Effector memory CD4-positive, alpha-beta T cell (primary cell): ENCODE measurements at regions not wholly inside any gene's neighbourhood (a gene's known extent, or its start where the extent isn't known, plus 50 kb on each side); places are given as distances from the start of the nearest gene placed in this dataset.

Experiments used
- DNase-seq, 3 donors: peaks; one replicate each; pipeline ENCODE4 v3.0.0-alpha.2; 2020
- H3K27ac ChIP-seq: 2 replicates; pipeline ENCODE4 v1.7.0; 2013; ENCODE audit warnings: mild to moderate bottlenecking, low read length, moderate library complexity; ENCODE audit not compliant: insufficient read depth, poor library complexity, severe bottlenecking
- H3K27me3 ChIP-seq: replicated peaks from 2 replicates; pipeline ENCODE4 v1.7.0; 2013; ENCODE audit warnings: mild to moderate bottlenecking, low read length; ENCODE audit not compliant: insufficient read depth, control insufficient read depth, poor library complexity, severe bottlenecking
- H3K36me3 ChIP-seq: 2 replicates; pipeline ENCODE4 v1.7.0; 2013; ENCODE audit warnings: mild to moderate bottlenecking, low read length, moderate library complexity; ENCODE audit not compliant: control insufficient read depth, insufficient read depth
- H3K4me1 ChIP-seq: 2 replicates; pipeline ENCODE4 v1.7.0; 2013; ENCODE audit warnings: low read length, mild to moderate bottlenecking; ENCODE audit not compliant: control insufficient read depth, insufficient read depth, poor library complexity, severe bottlenecking
- H3K4me3 ChIP-seq: 2 replicates; pipeline ENCODE4 v1.7.0; 2013; ENCODE audit warnings: low read length, low read depth, mild to moderate bottlenecking; ENCODE audit not compliant: insufficient read depth, poor library complexity, severe bottlenecking
- H3K9me3 ChIP-seq: 2 replicates; pipeline ENCODE4 v1.7.0; 2013; ENCODE audit warnings: mild to moderate bottlenecking, low read length, moderate library complexity; ENCODE audit not compliant: control insufficient read depth

DNA sequence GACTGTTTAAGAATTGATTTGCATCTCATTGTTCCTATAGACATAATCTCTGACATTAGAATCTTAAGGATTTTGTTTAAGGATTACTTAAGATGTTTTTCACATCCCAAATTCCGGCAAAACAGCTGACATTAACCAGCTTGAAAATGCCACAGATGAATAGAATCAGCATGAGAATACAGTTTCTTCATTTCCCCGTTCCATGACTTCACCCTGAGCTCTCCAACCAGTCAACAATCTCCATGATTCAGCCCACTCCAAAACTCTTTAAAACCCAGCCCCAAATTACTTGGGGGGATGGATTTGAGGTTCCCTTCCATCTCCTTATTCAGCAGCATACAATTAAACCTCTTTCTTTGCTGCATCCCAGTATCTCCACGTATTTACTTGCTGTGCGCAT is 201.0 kb downstream of the LYPLAL1 start:
- no peak for DNase-seq
- Histone ChIP-seq H3K36me3 (no peaks in the 10 kb centered on the region), H3K9me3 (no peaks in the 10 kb centered on the region), H3K4me3 (no peak overlapping the region), H3K27ac (no peak overlapping the region), H3K27me3 (no peaks in the 10 kb centered on the region), H3K4me1 (no peaks in the 10 kb centered on the region)

DNA sequence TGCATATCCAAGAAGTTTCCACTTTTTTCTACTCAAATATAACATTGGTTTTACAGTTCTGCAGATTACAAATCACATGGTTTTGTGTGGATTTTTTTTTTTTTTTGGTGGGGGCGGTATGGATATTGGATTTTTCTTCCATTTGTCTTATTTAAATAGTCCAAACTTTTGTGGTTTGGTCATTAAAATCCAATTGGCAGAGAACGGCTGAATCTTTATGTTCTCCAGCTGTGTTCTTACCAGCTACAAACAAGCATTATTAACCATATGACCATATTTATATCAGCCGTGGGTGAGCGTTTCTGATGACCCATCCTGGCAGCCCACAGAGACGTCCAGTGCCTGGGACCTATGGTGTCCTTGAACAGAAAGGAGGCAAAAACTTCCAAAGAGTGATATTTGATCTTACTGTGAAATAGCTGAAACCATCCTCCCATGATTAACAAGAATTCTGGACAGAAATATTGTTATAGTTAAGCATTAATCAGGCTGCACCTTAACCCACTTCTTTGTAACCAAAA is 200.4 kb downstream of the LYPLAL1 start:
- no peak overlapping the region for H3K4me3 ChIP-seq
- DNase-seq: no peak
- no peaks in the 10 kb centered on the region for H3K9me3 ChIP-seq

DNA sequence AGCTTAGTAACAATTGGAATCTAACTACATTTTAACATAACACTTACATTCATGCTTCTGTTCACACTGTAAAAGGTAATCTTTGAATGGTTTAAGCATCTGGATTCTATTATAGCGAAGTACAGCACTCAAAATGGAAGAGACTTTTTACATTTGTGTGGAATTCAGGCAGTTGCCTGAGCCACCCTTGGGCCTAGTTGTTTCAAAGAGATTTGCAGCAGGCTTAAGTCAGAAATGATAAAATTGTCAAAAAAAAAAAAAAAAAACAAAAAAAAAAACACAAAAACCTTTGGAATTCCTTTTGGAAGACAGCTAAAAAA is 199.9 kb downstream of the LYPLAL1 start:
- no peak overlapping the region for H3K27ac ChIP-seq
- no peak overlapping the region for H3K4me3 ChIP-seq
- H3K36me3 ChIP-seq: no peaks in the 10 kb centered on the region
- H3K27me3 ChIP-seq: no peaks in the 10 kb centered on the region
- DNase-seq: no peak
- no peaks in the 10 kb centered on the region for H3K4me1 ChIP-seq
- H3K9me3 ChIP-seq: no peaks in the 10 kb centered on the region

More for the DNA sequence above, 200.4 kb downstream of the LYPLAL1 start:
- no peaks in the 10 kb centered on the region for H3K4me1 ChIP-seq
- H3K27me3 ChIP-seq: no peaks in the 10 kb centered on the region
- H3K27ac ChIP-seq: no peak overlapping the region
- H3K36me3 ChIP-seq: no peaks in the 10 kb centered on the region

DNA sequence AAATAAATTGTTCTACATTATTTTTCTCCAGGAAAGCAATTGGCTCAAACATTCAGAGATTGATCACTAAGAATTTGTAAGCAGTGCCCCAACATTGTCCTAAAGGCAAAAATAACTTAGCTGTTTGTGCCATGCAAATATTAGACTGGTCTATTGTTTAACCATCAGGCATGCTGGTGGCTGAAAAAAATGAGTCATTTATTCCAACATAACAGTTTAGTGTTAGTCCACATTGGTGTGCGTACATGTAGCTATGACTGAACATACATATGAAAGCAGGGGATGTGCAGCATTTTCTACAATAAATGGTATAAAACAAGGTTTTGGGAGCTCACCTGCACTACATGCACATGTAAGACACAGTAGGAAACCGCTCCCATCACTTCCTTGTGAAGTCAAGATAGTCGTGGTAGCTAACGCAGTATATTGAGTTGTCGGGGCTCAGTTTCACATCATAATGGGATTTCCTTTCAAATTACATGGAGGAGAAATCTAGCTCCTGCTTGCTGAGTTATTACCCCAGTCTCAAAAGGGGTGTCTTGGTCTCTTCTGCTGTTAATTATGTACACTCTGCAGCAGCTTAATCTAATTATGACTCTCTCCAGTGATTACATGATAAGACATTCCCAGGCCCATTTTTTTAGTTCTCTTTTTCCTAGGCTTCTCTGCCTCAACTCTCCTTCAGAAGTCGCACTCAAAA is 199.4 kb downstream of the LYPLAL1 start:
- H3K4me3 ChIP-seq: no peak overlapping the region
- DNase-seq: no peak
- H3K27ac ChIP-seq: no peak overlapping the region
- no peaks in the 10 kb centered on the region for H3K9me3 ChIP-seq
- H3K27me3 ChIP-seq: no peaks in the 10 kb centered on the region
- H3K36me3 ChIP-seq: no peaks in the 10 kb centered on the region
- H3K4me1 ChIP-seq: no peaks in the 10 kb centered on the region

DNA sequence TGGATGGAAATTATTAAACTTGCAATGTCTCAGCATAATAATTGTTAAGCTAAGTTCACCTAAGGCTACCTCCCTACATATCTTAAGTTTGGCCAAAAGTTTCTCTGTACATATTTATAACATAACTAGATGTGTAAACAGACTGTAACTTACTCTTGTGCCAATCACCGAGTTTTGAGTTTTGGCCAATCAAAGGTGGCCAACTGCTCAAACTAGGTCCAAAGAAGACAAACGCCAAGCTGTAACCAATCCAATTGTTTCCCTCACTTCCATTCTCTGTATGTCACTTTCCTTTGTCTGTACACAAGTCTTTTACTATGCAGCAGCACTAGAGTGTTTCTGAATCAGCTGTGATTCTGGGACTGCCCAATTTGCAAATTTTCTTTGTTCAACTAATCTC is 197.8 kb downstream of the LYPLAL1 start:
- Histone ChIP-seq H3K27me3 (no peaks in the 10 kb centered on the region), H3K9me3 (no peaks in the 10 kb centered on the region), H3K36me3 (no peaks in the 10 kb centered on the region), H3K4me3 (no peak overlapping the region), H3K27ac (no peak overlapping the region), H3K4me1 (no peaks in the 10 kb centered on the region)
- DNase-seq: no peak

DNA sequence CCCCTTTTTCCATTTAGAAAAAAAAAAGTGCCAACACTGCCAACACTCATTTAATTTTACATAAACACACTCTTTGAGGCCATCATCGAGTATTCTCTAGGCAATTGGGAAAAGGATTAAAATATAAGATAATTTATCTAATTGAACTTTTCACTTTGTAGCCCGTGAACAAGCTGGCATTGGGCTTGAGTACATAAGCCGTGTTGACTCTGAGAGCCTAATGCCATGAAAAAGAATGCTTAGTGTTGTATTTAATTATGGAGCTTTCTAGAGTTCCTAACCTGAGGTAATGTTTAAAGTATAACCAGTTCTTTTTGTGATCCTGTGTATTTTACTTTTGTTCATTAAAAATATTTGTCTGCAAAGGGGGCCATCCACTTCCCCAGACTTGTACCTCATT is 193.8 kb downstream of the LYPLAL1 start:
- no peaks in the 10 kb centered on the region for H3K9me3 ChIP-seq
- H3K27ac ChIP-seq: no peak overlapping the region
- H3K36me3 ChIP-seq: no peaks in the 10 kb centered on the region
- DNase-seq: no peak
- H3K4me3 ChIP-seq: no peak overlapping the region
- no peaks in the 10 kb centered on the region for H3K27me3 ChIP-seq
- H3K4me1 ChIP-seq: no peaks in the 10 kb centered on the region

DNA sequence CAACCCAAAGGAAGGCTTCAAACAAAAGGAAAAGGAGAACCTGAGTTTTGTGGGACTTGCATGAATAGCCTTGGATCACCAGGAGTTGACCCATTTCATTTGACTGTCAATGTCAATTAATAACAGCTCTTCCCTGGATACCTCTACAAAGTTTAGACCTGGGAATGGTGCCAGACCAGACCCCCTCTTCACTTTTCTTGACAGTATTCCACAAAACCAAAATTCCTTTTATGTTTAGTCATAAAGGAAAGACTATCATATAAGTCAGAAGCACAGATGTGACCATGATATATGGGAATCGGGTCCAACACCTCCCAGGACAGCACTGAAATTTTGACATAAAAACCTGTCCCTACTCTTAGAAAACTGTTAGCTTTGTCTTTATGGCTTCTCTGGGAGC is 191.8 kb downstream of the LYPLAL1 start:
- no peak overlapping the region for H3K4me3 ChIP-seq
- H3K4me1 ChIP-seq: no peaks in the 10 kb centered on the region
- no peaks in the 10 kb centered on the region for H3K36me3 ChIP-seq
- H3K9me3 ChIP-seq: no peaks in the 10 kb centered on the region
- no peak overlapping the region for H3K27ac ChIP-seq
- H3K27me3 ChIP-seq: no peaks in the 10 kb centered on the region
- DNase-seq: no peak

DNA sequence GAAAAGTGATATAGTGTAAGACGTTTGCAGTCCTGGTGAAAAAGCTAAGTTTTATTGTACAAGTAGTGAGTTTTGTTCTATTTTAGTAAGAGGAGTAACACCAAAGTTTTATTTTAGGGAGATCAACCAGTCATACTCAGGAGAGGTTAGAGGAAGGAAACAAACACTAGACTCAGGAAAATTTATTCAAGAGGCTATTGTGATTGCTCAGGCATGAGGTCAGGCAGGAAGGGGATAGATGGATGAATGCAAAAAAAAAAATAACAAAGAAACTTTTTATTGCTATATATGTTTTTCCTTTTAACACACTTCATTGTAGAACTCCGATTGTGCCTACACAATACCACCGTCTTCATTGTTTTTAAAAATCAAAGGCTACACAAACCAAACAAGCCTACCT is 189.0 kb downstream of the LYPLAL1 start:
- no peak overlapping the region for H3K27ac ChIP-seq
- no peak for DNase-seq
- no peaks in the 10 kb centered on the region for H3K27me3 ChIP-seq
- no peaks in the 10 kb centered on the region for H3K36me3 ChIP-seq
- H3K9me3 ChIP-seq: no peaks in the 10 kb centered on the region
- H3K4me1 ChIP-seq: no peaks in the 10 kb centered on the region
- no peak overlapping the region for H3K4me3 ChIP-seq

DNA sequence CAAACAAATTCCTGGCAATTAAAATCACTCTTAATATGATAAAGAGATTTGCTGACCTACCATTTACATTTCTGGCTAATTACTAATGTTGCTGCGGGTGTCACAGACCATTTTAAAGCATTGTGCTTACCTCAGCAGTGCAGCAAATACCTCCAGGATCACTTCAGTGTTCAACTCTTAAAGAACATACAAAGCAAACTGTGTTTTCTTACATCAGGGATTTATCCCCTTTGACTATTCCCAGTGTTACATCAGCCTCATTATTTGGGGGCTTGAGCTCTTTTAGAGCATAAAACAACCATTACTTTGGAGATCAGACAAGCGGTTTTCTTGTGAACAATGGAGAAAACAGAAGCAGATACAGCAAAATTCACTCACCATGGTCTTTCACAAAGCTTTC is 185.4 kb downstream of the LYPLAL1 start:
- H3K36me3 ChIP-seq: no peaks in the 10 kb centered on the region
- H3K27ac ChIP-seq: no peak overlapping the region
- no peaks in the 10 kb centered on the region for H3K9me3 ChIP-seq
- H3K4me3 ChIP-seq: no peak overlapping the region
- no peaks in the 10 kb centered on the region for H3K4me1 ChIP-seq
- no peaks in the 10 kb centered on the region for H3K27me3 ChIP-seq
- DNase-seq: no peak

DNA sequence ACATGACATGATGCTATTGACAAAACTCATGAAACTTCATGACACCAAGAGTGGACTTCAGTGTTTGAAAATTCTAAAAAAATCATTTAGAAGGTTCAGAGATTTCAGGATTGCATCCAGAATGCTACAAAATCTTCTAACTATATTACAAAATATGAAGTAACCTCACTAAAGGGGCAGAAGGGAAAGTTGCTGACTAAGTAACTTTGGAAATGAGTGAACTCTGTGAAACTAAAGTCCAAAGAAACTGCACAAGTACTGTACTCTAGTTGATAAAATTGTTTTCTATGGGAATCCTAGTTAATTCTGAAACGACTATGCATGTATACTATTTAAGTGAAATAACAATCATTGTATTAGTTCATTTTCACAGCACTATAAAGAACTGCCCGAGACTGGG is 184.4 kb downstream of the LYPLAL1 start:
- no peaks in the 10 kb centered on the region for H3K4me1 ChIP-seq
- DNase-seq: no peak
- H3K27ac ChIP-seq: no peak overlapping the region
- H3K4me3 ChIP-seq: no peak overlapping the region
- no peaks in the 10 kb centered on the region for H3K9me3 ChIP-seq
- H3K27me3 ChIP-seq: no peaks in the 10 kb centered on the region
- H3K36me3 ChIP-seq: no peaks in the 10 kb centered on the region
